Ishikawa (cell line): ENCODE measurements at regions not wholly inside any gene's neighbourhood (a gene's known extent, or its start where the extent isn't known, plus 50 kb on each side); places are given as distances from the start of the nearest gene placed in this dataset.

ENCODE experiments used
- CREB1 ChIP-seq: IDR thresholded peaks from 2 replicates; pipeline ENCODE4 v1.6.1; 2012; ENCODE audit warnings: low read depth
- RAD21 ChIP-seq: IDR thresholded peaks from 2 replicates; pipeline ENCODE4 v1.6.1; 2012; ENCODE audit warnings: low read depth

GRCh38 chr5:61246768-61247307 lies 84.6 kb upstream of the SMIM15 start:
- TF ChIP-seq RAD21 (no peak), CREB1 (no peak)
